Left ventricle myocardium superior (tissue), 1 donor: ENCODE measurements at regions not wholly inside any gene's neighbourhood (a gene's known extent, or its start where the extent isn't known, plus 50 kb on each side); places are given as distances from the start of the nearest gene placed in this dataset.
A peak's percentile ranks its signal among the peaks of the same experiment; 100 is the strongest.

Experiments used
- ATAC-seq: fragments of 200-7000 bp; cut with Tn5 transposase; one replicate; pipeline ENCODE4 v1.9.1; 2020; ENCODE audit warnings: mild to moderate bottlenecking, moderate library complexity
- DNase-seq: peaks from one replicate; pipeline ENCODE4 v3.0.0-alpha.2; 2020
- intact Hi-C: fragments of 100-400 bp; cut with micrococcal nuclease; formaldehyde crosslinking; loops from one replicate; pipeline ENCODE4 v1.11.0; 2022
- donor health status: DM: no; HTN: yes; CAD: no; lungs with severe emphysema.

- no peak for ATAC-seq
- intact Hi-C loops: no loop called here
- no peak for DNase-seq
Observed at GRCh38 chr11:113634940-113635575, 71.0 kb downstream of the TMPRSS5 start.

DNA sequence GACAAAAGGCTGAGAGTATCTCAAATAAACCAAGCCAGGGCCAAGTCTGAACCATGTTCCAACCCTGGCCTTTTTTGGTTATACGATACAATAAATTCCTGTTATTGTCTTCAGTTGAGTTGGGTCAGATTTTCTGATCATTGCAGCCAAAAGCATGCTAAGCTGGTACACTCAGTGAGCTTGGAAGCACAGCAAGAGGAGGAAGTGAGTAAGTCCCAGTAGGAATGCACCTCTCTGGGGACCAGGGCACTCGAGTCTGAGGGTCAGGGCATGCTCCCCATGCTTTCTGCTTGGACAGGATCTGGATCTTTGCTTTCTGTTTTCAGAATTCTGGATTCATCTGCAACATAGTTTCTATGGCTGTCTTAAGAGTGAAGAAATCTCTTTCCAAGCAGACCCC is 73.1 kb downstream of the TMPRSS5 start:
- no peak for ATAC-seq
- intact Hi-C loops: no loop called here
- no peak for DNase-seq

DNA sequence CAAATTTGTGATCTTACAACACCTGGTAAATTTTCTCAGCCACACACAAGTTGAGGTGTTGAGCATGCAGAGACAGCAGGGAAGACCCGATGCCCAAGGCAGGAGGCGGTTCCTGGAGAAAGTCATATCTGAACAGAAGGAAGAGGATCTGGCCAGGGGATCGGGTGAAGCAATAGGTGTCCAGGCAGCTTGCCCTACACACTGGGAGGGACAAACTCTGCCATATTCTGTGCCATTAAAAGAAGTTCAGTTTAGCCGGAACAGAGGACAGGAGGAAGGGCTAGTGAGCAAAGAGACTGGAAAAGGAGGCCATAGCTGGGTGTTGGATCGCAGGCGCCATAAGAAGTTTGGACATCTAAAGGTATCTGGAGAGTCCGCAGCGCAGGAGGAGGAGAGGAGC is 76.5 kb downstream of the TMPRSS5 start:
- intact Hi-C loops: no loop called here
- ATAC-seq: no peak
- no peak for DNase-seq

GRCh38 chr11:113628912-113629311 is 77.2 kb downstream of the TMPRSS5 start:
- intact Hi-C loops: no loop called here
- DNase-seq (no peak), ATAC-seq (no peak)

- ATAC-seq: no peak
- intact Hi-C loops: no loop called here
- DNase-seq: no peak
Observed at GRCh38 chr11:113627946-113628345, 78.2 kb downstream of the TMPRSS5 start.

- intact Hi-C loops: no loop called here
- DNase-seq: no peak
- ATAC-seq: no peak
Observed at GRCh38 chr11:113627297-113627696, 78.8 kb downstream of the TMPRSS5 start.

DNA sequence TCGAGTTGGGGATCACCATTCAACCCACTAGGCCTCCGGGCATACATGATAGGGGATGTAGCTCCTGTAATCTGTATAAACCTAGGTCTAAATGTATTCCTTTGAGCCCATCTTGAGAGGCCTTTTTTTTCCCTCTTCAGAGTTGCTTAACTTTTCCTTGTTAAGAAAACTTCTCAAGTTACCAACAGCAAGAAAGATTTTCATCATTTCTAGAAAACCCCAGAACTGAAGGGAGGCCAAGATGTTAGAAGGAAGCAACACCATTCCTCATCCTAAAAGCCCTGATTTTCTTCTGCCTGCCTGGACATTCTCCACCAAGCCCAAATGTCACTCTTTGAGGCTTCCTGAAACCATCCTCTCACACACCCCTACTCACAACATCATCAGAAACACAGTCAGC is 79.4 kb downstream of the TMPRSS5 start:
- intact Hi-C loops: no loop called here
- DNase-seq (no peak), ATAC-seq (no peak)

GRCh38 chr11:113623114-113623513 is 83.0 kb downstream of the TMPRSS5 start:
- ATAC-seq: no peak
- DNase-seq: no peak
- intact Hi-C loops: no loop called here

GRCh38 chr11:113618360-113618759 is 87.7 kb downstream of the TMPRSS5 start:
- no peak for ATAC-seq
- intact Hi-C loops: no loop called here
- DNase-seq: no peak

- intact Hi-C loops: no loop called here
- ATAC-seq (peak; percentile 49), DNase-seq (no peak)
Observed at GRCh38 chr11:113615773-113616172, 90.3 kb downstream of the TMPRSS5 start.

DNA sequence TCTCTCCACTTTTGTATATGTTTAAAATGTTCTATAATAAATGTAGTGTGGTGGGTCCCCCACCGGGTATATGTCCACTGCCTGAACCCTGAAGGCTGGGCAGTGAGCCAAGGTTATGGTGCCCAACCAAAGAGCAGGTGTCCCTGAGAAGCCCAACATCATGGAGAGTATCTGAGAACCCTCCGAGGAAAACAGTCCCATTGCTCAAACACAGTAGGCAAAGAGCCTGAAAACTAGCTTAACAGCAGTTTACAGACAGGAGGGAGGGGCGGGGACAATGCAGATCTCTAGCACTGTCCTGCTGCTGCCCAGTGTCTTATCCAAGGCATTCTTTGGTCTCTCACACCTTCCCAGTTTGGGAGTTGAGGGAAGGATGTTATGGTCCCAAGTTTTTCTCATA is 91.0 kb downstream of the TMPRSS5 start:
- no peak for DNase-seq
- no peak for ATAC-seq
- intact Hi-C loops: no loop called here

- ATAC-seq: no peak
- intact Hi-C loops: no loop called here
- no peak for DNase-seq
Observed at GRCh38 chr11:113614097-113614496, 92.0 kb downstream of the TMPRSS5 start.

GRCh38 chr11:113613619-113614018 is 92.5 kb downstream of the TMPRSS5 start:
- DNase-seq (no peak), ATAC-seq (no peak)
- intact Hi-C loops: no loop called here

- no peak for DNase-seq
- intact Hi-C loops: no loop called here
- no peak for ATAC-seq
Observed at GRCh38 chr11:113604186-113604585, 101.9 kb downstream of the TMPRSS5 start.

GRCh38 chr11:113603277-113604059 is 102.6 kb downstream of the TMPRSS5 start:
- ATAC-seq (peak; percentile 99), DNase-seq (peak; percentile 77)
- intact Hi-C loops: no loop called here

DNA sequence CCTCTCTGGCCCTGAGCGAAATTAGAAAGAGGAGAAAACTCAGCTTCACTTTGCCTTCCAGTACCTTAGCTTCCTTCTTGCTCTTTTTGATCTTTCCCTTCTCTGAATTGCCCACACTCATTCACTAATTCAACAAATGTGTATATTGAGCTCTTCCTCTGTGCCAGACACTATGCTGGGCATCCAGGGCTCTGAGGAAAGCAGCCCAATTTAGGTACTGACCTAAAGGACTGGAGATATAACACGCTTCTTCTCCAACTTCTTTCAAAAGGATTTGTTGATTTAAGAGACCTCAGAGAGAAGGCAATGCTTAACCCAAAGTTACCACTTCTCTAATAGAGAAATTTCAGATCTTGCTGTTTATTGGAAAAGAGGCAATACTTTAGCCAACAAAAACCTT is 103.6 kb downstream of the TMPRSS5 start:
- DNase-seq (no peak), ATAC-seq (peak; percentile 46)
- intact Hi-C loops: no loop called here

GRCh38 chr11:113596658-113597057 is 109.5 kb downstream of the TMPRSS5 start:
- intact Hi-C loops: no loop called here
- DNase-seq (no peak), ATAC-seq (no peak)

DNA sequence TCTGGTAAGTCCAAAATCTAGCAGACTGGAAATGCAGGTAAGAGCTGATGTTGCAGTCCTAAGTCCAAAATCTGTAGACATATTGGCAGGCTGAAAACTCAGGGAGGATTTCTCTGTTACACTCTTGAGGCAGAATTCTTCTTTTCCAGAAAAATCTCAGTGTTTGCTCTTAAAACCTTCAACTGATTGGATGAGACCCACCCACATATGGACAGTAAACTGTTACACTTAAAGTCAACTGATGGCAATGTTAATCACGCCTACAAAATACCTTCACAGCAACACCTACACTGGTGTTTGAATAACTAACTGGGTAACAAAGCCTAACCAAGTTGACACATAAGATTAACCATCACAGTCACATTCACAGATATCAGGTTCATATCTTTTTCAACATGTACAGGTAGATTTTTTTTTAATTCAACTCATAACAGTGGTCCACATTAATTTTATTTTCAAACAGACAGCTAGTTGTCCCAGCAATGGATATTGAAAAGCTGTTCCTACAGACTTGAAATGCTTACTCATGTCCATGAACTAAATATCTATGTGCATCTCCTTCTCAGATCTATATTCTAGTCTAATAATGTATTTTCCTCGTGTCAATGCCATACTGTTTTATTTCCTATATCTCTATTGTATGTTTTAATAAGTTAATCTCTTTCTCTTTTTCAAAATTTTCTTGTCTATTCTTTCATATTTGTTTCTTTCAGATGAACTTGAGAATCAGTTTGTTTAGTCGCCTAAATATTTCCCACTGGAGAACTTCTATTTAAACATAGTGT is 110.1 kb downstream of the TMPRSS5 start:
- DNase-seq (no peak), ATAC-seq (no peak)
- intact Hi-C loops: no loop called here

DNA sequence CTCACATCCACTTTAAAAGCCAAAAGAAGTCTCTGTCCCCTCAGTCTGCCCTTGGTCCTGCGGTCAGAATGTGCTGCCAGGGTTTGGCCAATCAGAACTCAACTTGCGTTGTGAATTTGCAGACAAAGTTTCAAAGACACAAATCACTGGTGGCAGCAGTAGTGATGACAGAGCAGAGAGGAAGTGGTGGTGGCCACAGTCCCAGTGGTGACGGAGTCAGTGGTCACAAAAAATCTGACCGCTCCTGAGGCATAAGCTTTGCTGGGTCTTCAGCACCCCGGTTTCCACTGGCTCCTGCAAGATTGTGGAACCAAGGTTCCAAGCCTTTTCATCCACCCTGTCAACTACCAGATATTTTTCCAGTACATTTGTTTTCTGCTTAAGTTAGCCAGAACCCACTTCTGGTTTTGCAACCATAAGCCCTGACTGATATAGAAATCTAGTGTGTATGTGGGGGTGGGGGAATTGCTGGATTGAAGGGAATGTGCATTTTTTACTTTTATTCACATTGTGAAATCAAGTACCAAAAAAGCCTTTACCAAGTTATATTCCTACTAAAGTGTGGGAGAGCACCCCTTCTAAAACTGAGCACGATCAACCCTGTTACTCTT is 112.3 kb downstream of the TMPRSS5 start:
- peak; percentile 21 for ATAC-seq
- intact Hi-C loops: no loop called here

DNA sequence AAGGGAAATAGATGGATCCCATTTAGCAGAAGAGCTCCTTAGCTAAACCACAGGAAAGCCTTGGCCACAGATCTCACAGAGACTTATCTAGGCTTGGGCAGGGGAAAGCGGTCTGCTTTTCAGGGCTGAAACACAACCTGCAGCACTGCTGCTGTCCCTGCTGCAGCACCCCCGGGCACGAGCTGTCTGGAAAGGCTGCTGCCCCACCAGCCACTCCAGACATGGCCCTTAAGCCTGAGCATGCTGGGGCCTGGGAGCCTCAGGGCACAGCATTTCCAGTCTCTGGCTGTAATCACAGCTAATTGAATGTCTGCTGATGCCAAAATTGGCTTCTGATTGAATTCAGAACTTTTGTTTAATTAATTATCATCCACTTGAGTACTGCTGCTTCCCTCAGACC is 115.0 kb downstream of the TMPRSS5 start:
- intact Hi-C loops: no loop called here
- ATAC-seq: no peak
- no peak for DNase-seq

More for the DNA sequence above, 112.3 kb downstream of the TMPRSS5 start:
- peak; percentile 35 for DNase-seq
